GM12878 (cell line): ENCODE measurements at regions not wholly inside any gene's neighbourhood (a gene's known extent, or its start where the extent isn't known, plus 50 kb on each side); places are given as distances from the start of the nearest gene placed in this dataset.

ENCODE experiments used
- ATAC-seq: fragments of 200-7000 bp; cut with Tn5 transposase; 3 replicates; pipeline ENCODE4 v1.9.1; 2020; ENCODE audit warnings: mild to moderate bottlenecking, moderate library complexity
- BruUV-seq: library from RNA; stranded (reverse); fragments of 400-500 nt; replicated peaks from 2 replicates; lab custom pipeline; 2021; lab: Mats Ljungman, UMichigan
- CTCF ChIA-PET: fragments of 300-600 bp; sonication (Branson Sonifier 250); formaldehyde crosslinking; extraction: SDS; loops from one replicate; lab custom pipeline; 2021; ENCODE audit warnings: inconsistent platforms; lab: Yijun Ruan, JAX
- POLR2A ChIA-PET: fragments of 350-600 bp; formaldehyde crosslinking; extraction: SDS; loops from one replicate; lab custom pipeline; 2021; ENCODE audit warnings: inconsistent platforms; lab: Charles Lee
- RAD21 ChIA-PET: fragments of 300-600 bp; sonication (Branson Sonifier 250); formaldehyde crosslinking; loops from one replicate; lab custom pipeline; 2023; ENCODE audit warnings: antibody characterized with exemption; ENCODE audit not compliant: unreplicated experiment; lab: Charles Lee
- SMC1A ChIA-PET: fragments of 300-600 bp; sonication (Branson Sonifier 250); formaldehyde crosslinking; loops from one replicate; lab custom pipeline; 2023; ENCODE audit not compliant: unreplicated experiment, uncharacterized antibody; lab: Charles Lee
- DNase-seq: peaks from one replicate; pipeline ENCODE4 v3.0.0-alpha.2; 2011; ENCODE audit warnings: low read depth, low spot score
- FAIRE-seq: peaks from 3 replicates; lab custom pipeline; 2011; peaks lifted over from hg19 to GRCh38; lab: Jason Lieb, UNC
- H2AFZ ChIP-seq: 2 replicates; pipeline ENCODE4 v1.6.0; 2011; ENCODE audit warnings: low read depth, low read length, control low read depth; ENCODE audit not compliant: control insufficient read depth
- H3K27ac ChIP-seq: 2 replicates; pipeline ENCODE4 v1.5.1; 2011; ENCODE audit warnings: control low read depth; ENCODE audit not compliant: control insufficient read depth, insufficient read depth
- H3K27me3 ChIP-seq, 2 experiments: replicated peaks in 1 of 2; 2 replicates each; pipeline versions ENCODE4 v1.6.0 to v1.6.1; 2011; ENCODE audit warnings: low read length in 1 of 2; ENCODE audit not compliant: control insufficient read depth in 2 of 2, insufficient read depth in 2 of 2
- H3K36me3 ChIP-seq, 2 experiments: 2 replicates each; pipeline ENCODE4 v1.5.1; 2011; ENCODE audit warnings: low read length in 1 of 2; ENCODE audit not compliant: control insufficient read depth in 2 of 2, insufficient read depth in 2 of 2
- H3K4me1 ChIP-seq: 2 replicates; pipeline ENCODE4 v1.6.1; 2011; ENCODE audit warnings: mild to moderate bottlenecking, low read length, moderate library complexity, mixed read lengths; ENCODE audit not compliant: control insufficient read depth, insufficient read depth
- H3K4me2 ChIP-seq: 2 replicates; pipeline ENCODE4 v1.6.0; 2011; ENCODE audit warnings: control low read depth; ENCODE audit not compliant: control insufficient read depth, insufficient read depth
- H3K4me3 ChIP-seq: fragments of 200-600 bp; sonication (generic); 2 replicates; pipeline ENCODE4 v1.5.1; 2016
- H3K79me2 ChIP-seq: 2 replicates; pipeline ENCODE4 v1.6.0; 2011; ENCODE audit warnings: low read length; ENCODE audit not compliant: control insufficient read depth, insufficient read depth
- H3K9ac ChIP-seq: 2 replicates; pipeline ENCODE4 v1.8.0; 2011; ENCODE audit warnings: low read length, control low read depth, mixed read lengths; ENCODE audit not compliant: control insufficient read depth, insufficient read depth
- H3K9me3 ChIP-seq: replicated peaks from 3 replicates; pipeline ENCODE4 v1.5.1; 2011; ENCODE audit warnings: mild to moderate bottlenecking, low read length; ENCODE audit not compliant: control insufficient read depth, insufficient read depth
- H4K20me1 ChIP-seq: 2 replicates; pipeline ENCODE4 v1.6.0; 2011; ENCODE audit not compliant: control insufficient read depth, insufficient read depth
- ATF2 ChIP-seq: IDR thresholded peaks from 2 replicates; pipeline ENCODE4 v1.6.1; 2012; ENCODE audit warnings: low read length, inconsistent platforms
- ATF7 ChIP-seq: fragments of 450-650 bp; IDR thresholded peaks from 2 replicates; pipeline ENCODE4 v1.6.1; 2016; ENCODE audit warnings: low read depth, mild to moderate bottlenecking
- CHD2 ChIP-seq: IDR thresholded peaks from 2 replicates; pipeline ENCODE4 v1.6.1; 2011; ENCODE audit warnings: low read depth, low read length, improper control_type of control experiment, borderline replicate concordance
- CHD4 ChIP-seq: fragments of 200-600 bp; sonication (generic); IDR thresholded peaks from 2 replicates; pipeline ENCODE4 v1.6.1; 2016; ENCODE audit warnings: mild to moderate bottlenecking
- CREM ChIP-seq: IDR thresholded peaks from 2 replicates; pipeline ENCODE4 v1.6.1; 2014; ENCODE audit warnings: antibody characterized with exemption, low read depth
- FOS ChIP-seq: IDR thresholded peaks from 3 replicates; pipeline ENCODE4 v1.6.1; 2011; ENCODE audit warnings: borderline replicate concordance; ENCODE audit not compliant: insufficient read length; ENCODE audit errors: extremely low read depth
- GABPA ChIP-seq: IDR thresholded peaks from 2 replicates; pipeline ENCODE4 v1.6.1; 2014; ENCODE audit warnings: antibody characterized with exemption, low read depth, mild to moderate bottlenecking, inconsistent platforms
- MAX ChIP-seq: IDR thresholded peaks from 2 replicates; pipeline ENCODE4 v1.6.1; 2012; ENCODE audit warnings: low read depth, low read length, improper control_type of control experiment
- RAD51 ChIP-seq: fragments of 450-650 bp; IDR thresholded peaks from 2 replicates; pipeline ENCODE4 v1.6.1; 2016; ENCODE audit warnings: moderate library complexity, mild to moderate bottlenecking, inconsistent platforms
- RB1 ChIP-seq: fragments of 450-650 bp; formaldehyde crosslinking; IDR thresholded peaks from 2 replicates; pipeline ENCODE4 v1.6.1; 2017; ENCODE audit warnings: mild to moderate bottlenecking, borderline replicate concordance
- RELB ChIP-seq: fragments of 450-650 bp; IDR thresholded peaks from 2 replicates; pipeline ENCODE4 v1.6.1; 2017; ENCODE audit warnings: low read depth, mild to moderate bottlenecking, moderate library complexity
- SIX5 ChIP-seq: IDR thresholded peaks from 2 replicates; pipeline ENCODE4 v1.6.1; 2011; ENCODE audit warnings: mild to moderate bottlenecking, low read depth, low read length, moderate library complexity; ENCODE audit not compliant: severe bottlenecking
- WRNIP1 ChIP-seq: IDR thresholded peaks from 2 replicates; pipeline ENCODE4 v1.6.1; 2011; ENCODE audit warnings: low read depth, low read length, improper control_type of control experiment, borderline replicate concordance
- ZBTB33 ChIP-seq: fragments of 450-650 bp; IDR thresholded peaks from 2 replicates; pipeline ENCODE4 v1.6.1; 2017; ENCODE audit warnings: mild to moderate bottlenecking
- ZSCAN29 ChIP-seq: fragments of 450-650 bp; IDR thresholded peaks from 2 replicates; pipeline ENCODE4 v1.6.1; 2017; ENCODE audit warnings: mild to moderate bottlenecking, moderate library complexity
- WGBS: methylation state at CpG from one replicate; pipeline ENCODE4 v1.1.6; 2016; ENCODE audit warnings: low lambda C conversion rate; ENCODE audit not compliant: insufficient replicate concordance, insufficient coverage; ENCODE audit errors: missing lambda C conversion rate; 5-methylcytosine and 5-hydroxymethylcytosine counted together
- in situ Hi-C: fragments of 300-500 bp; cut with MboI; formaldehyde crosslinking; loops from 9 replicates; pipeline ENCODE4 v1.14.3; 2018; ENCODE audit warnings: mixed read lengths
- intact Hi-C: fragments of 100-400 bp; cut with micrococcal nuclease; formaldehyde crosslinking; loops from one replicate; pipeline ENCODE4 v1.14.2; 2022; ENCODE audit not compliant: unreplicated experiment

GRCh38 chr2:48817355-48817754 is 61.8 kb upstream of the LHCGR start:
- Histone ChIP-seq H3K9me3 (no peaks in the 10 kb centered on the region), H3K4me1 (no peaks in the 10 kb centered on the region), H3K27me3 (no peaks in the 10 kb centered on the region), H2AFZ (no peak overlapping the region), H3K79me2 (no peaks in the 10 kb centered on the region), H3K4me2 (no peak overlapping the region), H3K36me3 (no peaks in the 10 kb centered on the region), H3K27ac (no peak overlapping the region), H3K4me3 (no peak overlapping the region), H4K20me1 (no peaks in the 10 kb centered on the region), H3K9ac (no peak overlapping the region)
- BruUV-seq: no TSS peak
- no peak for ATAC-seq
- no peak for FAIRE-seq
- ChIA-PET CTCF (no interaction called here), SMC1A (no interaction called here), RAD21 (no interaction called here), POLR2A (no interaction called here)
- 0% methylated on average over 1 of the region's 1 CpG for WGBS
- TF ChIP-seq RAD51 (no peak), WRNIP1 (no peak), ATF7 (no peak), ATF2 (no peak), ZSCAN29 (no peak)
- in situ Hi-C loops: no loop called here
- DNase-seq: no peak
- intact Hi-C loops: no loop called here

GRCh38 chr2:48812416-48812815 is 56.9 kb upstream of the LHCGR start:
- H3K27ac ChIP-seq: no peak overlapping the region
- no peaks in the 10 kb centered on the region for H3K9me3 ChIP-seq
- no peak overlapping the region for H3K4me3 ChIP-seq
- ChIA-PET SMC1A (no interaction called here), POLR2A (no interaction called here), CTCF (interaction anchor here (1.7 kb wide), 1 partner anchor 11 kb away, joined by 4 read pairs; no protein-coding TSS in a partner anchor), RAD21 (no interaction called here)
- ATAC-seq (no peak), DNase-seq (no peak), FAIRE-seq (no peak)
- WGBS: 0% methylated on average over 1 of the region's 1 CpG
- BruUV-seq: no TSS peak
- in situ Hi-C loops: no loop called here
- intact Hi-C loops: no loop called here
- H3K9ac ChIP-seq: no peak overlapping the region
- no peaks in the 10 kb centered on the region for H3K79me2 ChIP-seq
- H3K27me3 ChIP-seq: no peaks in the 10 kb centered on the region
- H3K4me1 ChIP-seq: no peaks in the 10 kb centered on the region
- no peaks in the 10 kb centered on the region for H4K20me1 ChIP-seq
- no peak overlapping the region for H2AFZ ChIP-seq
- no peak overlapping the region for H3K4me2 ChIP-seq
- no peaks in the 10 kb centered on the region for H3K36me3 ChIP-seq
- no peak for TF ChIP-seq SIX5
- no peak for TF ChIP-seq ZBTB33
- no peak for TF ChIP-seq CREM
- TF ChIP-seq FOS: no peak
- TF ChIP-seq CHD4: no peak
- TF ChIP-seq GABPA: no peak
- no peak for TF ChIP-seq MAX
- TF ChIP-seq RELB: no peak
- TF ChIP-seq CHD2: no peak
- TF ChIP-seq RB1: no peak
